Caco-2 (cell line): ENCODE measurements at regions not wholly inside any gene's neighbourhood (a gene's known extent, or its start where the extent isn't known, plus 50 kb on each side); places are given as distances from the start of the nearest gene placed in this dataset.

Source experiments
- BruUV-seq: library from RNA; stranded (reverse); fragments of 400-500 nt; replicated peaks from 2 replicates; lab custom pipeline; 2021; lab: Mats Ljungman, UMichigan
- CTCF ChIA-PET: fragments of 300-600 bp; sonication (Branson Sonifier 250); formaldehyde crosslinking; loops from one replicate; lab custom pipeline; 2022; ENCODE audit warnings: antibody characterized with exemption; lab: Charles Lee
- POLR2A ChIA-PET: fragments of 300-600 bp; sonication (Branson Sonifier 250); formaldehyde crosslinking; loops from one replicate; lab custom pipeline; 2022; ENCODE audit warnings: antibody characterized with exemption; lab: Charles Lee
- DNase-seq, 2 experiments: peaks; one replicate each; pipeline versions ENCODE4 v3.0.0 to v3.0.0-alpha.2; 2020 to 2022
- H3K27me3 ChIP-seq: replicated peaks from 2 replicates; pipeline ENCODE4 v1.6.0; 2011; ENCODE audit warnings: low read length; ENCODE audit not compliant: control insufficient read depth, insufficient read depth
- H3K36me3 ChIP-seq: 2 replicates; pipeline ENCODE4 v1.5.1; 2011; ENCODE audit warnings: low read length; ENCODE audit not compliant: control insufficient read depth, insufficient read depth
- H3K4me1 ChIP-seq: fragments of 250-450 bp; sonication (Bioruptor Pico); 2 replicates; pipeline ENCODE4 v1.5.1; 2020; ENCODE audit warnings: mild to moderate bottlenecking
- H3K4me3 ChIP-seq: 2 replicates; pipeline ENCODE4 v1.5.1; 2011; ENCODE audit warnings: low read depth, mild to moderate bottlenecking, control low read depth, low read length
- H3K9me3 ChIP-seq: fragments of 250-450 bp; sonication (Bioruptor Pico); 2 replicates; pipeline ENCODE4 v1.5.1; 2020; ENCODE audit warnings: mild to moderate bottlenecking, moderate library complexity
- H3K27ac Mint-ChIP-seq: one replicate; pipeline ENCODE4 v1.8.0; 2022; ENCODE audit warnings: mixed read lengths; ENCODE audit not compliant: unreplicated experiment
- H3K27me3 Mint-ChIP-seq: one replicate; pipeline ENCODE4 v1.8.0; 2022; ENCODE audit warnings: mixed read lengths; ENCODE audit not compliant: insufficient read depth, unreplicated experiment
- H3K36me3 Mint-ChIP-seq: one replicate; pipeline ENCODE4 v1.8.0; 2022; ENCODE audit warnings: mild to moderate bottlenecking, mixed read lengths; ENCODE audit not compliant: insufficient read depth, unreplicated experiment
- H3K4me1 Mint-ChIP-seq: one replicate; pipeline ENCODE4 v1.8.0; 2022; ENCODE audit warnings: low read depth, mixed read lengths; ENCODE audit not compliant: unreplicated experiment
- H3K4me3 Mint-ChIP-seq: one replicate; pipeline ENCODE4 v1.8.0; 2022; ENCODE audit warnings: mild to moderate bottlenecking, moderate library complexity, mixed read lengths; ENCODE audit not compliant: unreplicated experiment
- H3K9me3 Mint-ChIP-seq: one replicate; pipeline ENCODE4 v1.8.0; 2022; ENCODE audit warnings: mixed read lengths; ENCODE audit not compliant: unreplicated experiment
- CTCF ChIP-seq, 2 experiments: fragments of 200-600 bp in 1 of 2; IDR thresholded peaks; 1 replicate in 1 of 2; 2 replicates in 1 of 2; pipeline versions ENCODE4 v1.5.1 to v1.8.0; 2011 to 2022; ENCODE audit warnings: antibody characterized with exemption in 1 of 2, control low read depth in 1 of 2, inconsistent platforms in 1 of 2, low read depth in 1 of 2, low read length in 1 of 2, mild to moderate bottlenecking in 1 of 2, moderate library complexity in 1 of 2; ENCODE audit not compliant: insufficient read depth in 1 of 2, severe bottlenecking in 1 of 2, unreplicated experiment in 1 of 2
- intact Hi-C: fragments of 100-400 bp; cut with micrococcal nuclease; formaldehyde crosslinking; loops from one replicate; pipeline ENCODE4 v1.10.0; 2022; ENCODE audit not compliant: unreplicated experiment

GRCh38 chr4:144363890-144364289 lies 223.4 kb upstream of the GYPA start:
- DNase-seq = no peak
- Mint-ChIP-seq H3K27me3 (no peaks in the 10 kb centered on the region), H3K4me3 (no peak overlapping the region), H3K4me1 (no peaks in the 10 kb centered on the region), H3K27ac (no peak overlapping the region), H3K36me3 (no peaks in the 10 kb centered on the region), H3K9me3 (no peaks in the 10 kb centered on the region)
- H3K36me3 ChIP-seq = no peaks in the 10 kb centered on the region
- POLR2A ChIA-PET = no interaction called here
- intact Hi-C loops = no loop called here
- CTCF ChIA-PET = no interaction called here
- H3K27me3 ChIP-seq = no peaks in the 10 kb centered on the region
- H3K9me3 ChIP-seq = no peaks in the 10 kb centered on the region
- TF ChIP-seq CTCF (IDR thresholded peaks at IDR 0.05; ENCODE audit: insufficient read depth in 1 of 2, low read depth in 1 of 2, low read length in 1 of 2, severe bottlenecking in 1 of 2, unreplicated experiment in 1 of 2) = no peak
- no peak overlapping the region for H3K4me3 ChIP-seq
- BruUV-seq = no TSS peak
- H3K4me1 ChIP-seq = no peaks in the 10 kb centered on the region

GRCh38 chr4:144366425-144366824 lies 225.9 kb upstream of the GYPA start:
- Mint-ChIP-seq H3K9me3 (no peaks in the 10 kb centered on the region), H3K36me3 (no peaks in the 10 kb centered on the region), H3K4me1 (no peaks in the 10 kb centered on the region), H3K27ac (no peak overlapping the region), H3K4me3 (no peak overlapping the region), H3K27me3 (no peaks in the 10 kb centered on the region)
- POLR2A ChIA-PET = no interaction called here
- no peaks in the 10 kb centered on the region for H3K36me3 ChIP-seq
- H3K9me3 ChIP-seq = no peaks in the 10 kb centered on the region
- no peaks in the 10 kb centered on the region for H3K27me3 ChIP-seq
- CTCF ChIA-PET = no interaction called here
- no peak overlapping the region for H3K4me3 ChIP-seq
- H3K4me1 ChIP-seq = no peaks in the 10 kb centered on the region
- intact Hi-C loops = no loop called here
- TF ChIP-seq CTCF (IDR thresholded peaks at IDR 0.05; ENCODE audit: insufficient read depth in 1 of 2, low read depth in 1 of 2, low read length in 1 of 2, severe bottlenecking in 1 of 2, unreplicated experiment in 1 of 2) = no peak
- BruUV-seq = no TSS peak
- no peak for DNase-seq

DNA sequence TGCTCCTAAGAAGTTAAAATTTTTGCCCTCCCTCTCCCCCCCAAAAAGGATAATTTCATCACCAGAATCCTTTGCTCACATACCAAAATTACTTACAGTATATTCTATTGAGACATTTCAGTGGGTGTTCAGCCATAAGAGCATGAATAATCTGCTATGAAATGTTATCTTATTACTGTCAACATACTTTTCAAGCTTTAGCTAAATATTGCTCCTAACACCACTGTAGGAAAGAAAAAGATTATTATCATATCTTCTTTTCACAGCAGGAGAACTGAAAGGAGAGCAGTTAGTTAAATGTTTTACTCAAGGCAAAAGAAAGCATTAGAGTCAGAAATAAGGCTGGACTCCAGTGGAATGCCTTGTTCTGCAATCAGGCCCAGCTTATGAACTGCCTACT lies 231.0 kb upstream of the GYPA start:
- intact Hi-C loops = no loop called here
- no peaks in the 10 kb centered on the region for H3K36me3 ChIP-seq
- no peak overlapping the region for H3K4me3 Mint-ChIP-seq
- H3K9me3 Mint-ChIP-seq = no peaks in the 10 kb centered on the region
- ChIA-PET CTCF (no interaction called here), POLR2A (no interaction called here)
- no peak for DNase-seq
- no peak overlapping the region for H3K4me3 ChIP-seq
- no peaks in the 10 kb centered on the region for H3K27me3 ChIP-seq
- H3K27me3 Mint-ChIP-seq = no peaks in the 10 kb centered on the region
- no peaks in the 10 kb centered on the region for H3K4me1 Mint-ChIP-seq
- H3K4me1 ChIP-seq = no peaks in the 10 kb centered on the region
- BruUV-seq = no TSS peak
- no peaks in the 10 kb centered on the region for H3K36me3 Mint-ChIP-seq
- H3K9me3 ChIP-seq = no peaks in the 10 kb centered on the region
- no peak overlapping the region for H3K27ac Mint-ChIP-seq
- TF ChIP-seq CTCF (IDR thresholded peaks at IDR 0.05; ENCODE audit: insufficient read depth in 1 of 2, low read depth in 1 of 2, low read length in 1 of 2, severe bottlenecking in 1 of 2, unreplicated experiment in 1 of 2) = no peak
